GM13977 (cell line): ENCODE measurements at regions not wholly inside any gene's neighbourhood (a gene's known extent, or its start where the extent isn't known, plus 50 kb on each side); places are given as distances from the start of the nearest gene placed in this dataset.

ENCODE experiments used
- DNase-seq: peaks from one replicate; pipeline ENCODE4 v3.0.0; 2012; ENCODE audit warnings: low spot score
- in situ Hi-C: fragments of 300-500 bp; cut with MboI; formaldehyde crosslinking; loops from one replicate; pipeline ENCODE4 v1.12.0; 2022; ENCODE audit warnings: low sequenced_read_pairs, low pct_unique_long_range_greater_than_20kb, mixed read lengths, inconsistent platforms; ENCODE audit not compliant: unreplicated experiment
- TF ChIP-seq, protein P1 (sequence below): IDR thresholded peaks from 2 replicates; pipeline ENCODE4 v1.5.1; 2012; ENCODE audit warnings: mild to moderate bottlenecking, control low read depth; ENCODE audit not compliant: insufficient read depth; ENCODE audit errors: extremely low read depth, missing control alignments

DNA sequence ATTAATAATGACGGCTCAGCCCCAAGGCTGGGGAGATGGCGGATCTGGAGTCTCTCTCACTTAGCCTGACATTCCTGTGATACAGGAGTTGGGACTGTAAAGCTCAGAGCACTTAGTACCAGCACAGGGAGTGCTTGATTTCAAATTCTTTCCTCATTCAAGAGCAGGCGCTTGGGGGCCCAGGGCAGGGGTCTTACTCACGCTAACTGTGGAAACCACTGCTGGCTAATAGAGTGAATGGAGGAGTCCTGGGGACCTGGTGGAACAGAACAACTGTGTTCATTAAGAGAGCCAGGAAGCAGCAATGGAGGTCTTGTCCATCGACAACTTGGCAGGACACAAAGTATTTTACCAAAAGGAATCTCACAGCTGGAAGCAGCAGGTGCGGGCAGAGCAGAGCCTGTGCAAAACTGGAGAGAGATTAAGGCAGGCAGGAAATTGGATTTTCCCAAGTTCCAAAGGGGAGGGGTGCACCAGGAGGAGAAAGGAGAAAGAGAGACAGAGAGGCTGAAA lies 358.9 kb downstream of the TNS1 start:
- DNase-seq, result no peak
- in situ Hi-C loops, result no loop called here
- TF ChIP-seq, protein P1, sequence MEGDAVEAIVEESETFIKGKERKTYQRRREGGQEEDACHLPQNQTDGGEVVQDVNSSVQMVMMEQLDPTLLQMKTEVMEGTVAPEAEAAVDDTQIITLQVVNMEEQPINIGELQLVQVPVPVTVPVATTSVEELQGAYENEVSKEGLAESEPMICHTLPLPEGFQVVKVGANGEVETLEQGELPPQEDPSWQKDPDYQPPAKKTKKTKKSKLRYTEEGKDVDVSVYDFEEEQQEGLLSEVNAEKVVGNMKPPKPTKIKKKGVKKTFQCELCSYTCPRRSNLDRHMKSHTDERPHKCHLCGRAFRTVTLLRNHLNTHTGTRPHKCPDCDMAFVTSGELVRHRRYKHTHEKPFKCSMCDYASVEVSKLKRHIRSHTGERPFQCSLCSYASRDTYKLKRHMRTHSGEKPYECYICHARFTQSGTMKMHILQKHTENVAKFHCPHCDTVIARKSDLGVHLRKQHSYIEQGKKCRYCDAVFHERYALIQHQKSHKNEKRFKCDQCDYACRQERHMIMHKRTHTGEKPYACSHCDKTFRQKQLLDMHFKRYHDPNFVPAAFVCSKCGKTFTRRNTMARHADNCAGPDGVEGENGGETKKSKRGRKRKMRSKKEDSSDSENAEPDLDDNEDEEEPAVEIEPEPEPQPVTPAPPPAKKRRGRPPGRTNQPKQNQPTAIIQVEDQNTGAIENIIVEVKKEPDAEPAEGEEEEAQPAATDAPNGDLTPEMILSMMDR, result no peak

DNA sequence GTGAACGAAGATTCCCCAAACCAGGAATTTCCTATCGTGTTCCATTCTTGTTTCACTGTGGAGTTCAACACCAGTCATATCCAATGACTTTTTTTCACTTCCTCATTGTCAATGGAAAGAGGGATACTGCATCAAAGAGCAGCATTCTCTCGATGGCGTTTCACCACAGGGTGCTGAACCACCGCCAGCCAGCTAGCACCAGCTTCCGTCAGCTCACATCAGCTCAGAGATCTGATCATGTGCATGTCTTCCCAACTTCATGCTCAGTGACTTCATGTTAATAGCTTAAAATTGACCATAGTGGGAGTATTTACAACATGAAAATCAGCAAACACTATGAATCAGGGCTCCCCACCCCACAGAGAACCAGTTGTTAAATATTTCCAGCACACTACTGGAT lies 359.9 kb downstream of the TNS1 start:
- TF ChIP-seq, protein P1, result no peak

DNA sequence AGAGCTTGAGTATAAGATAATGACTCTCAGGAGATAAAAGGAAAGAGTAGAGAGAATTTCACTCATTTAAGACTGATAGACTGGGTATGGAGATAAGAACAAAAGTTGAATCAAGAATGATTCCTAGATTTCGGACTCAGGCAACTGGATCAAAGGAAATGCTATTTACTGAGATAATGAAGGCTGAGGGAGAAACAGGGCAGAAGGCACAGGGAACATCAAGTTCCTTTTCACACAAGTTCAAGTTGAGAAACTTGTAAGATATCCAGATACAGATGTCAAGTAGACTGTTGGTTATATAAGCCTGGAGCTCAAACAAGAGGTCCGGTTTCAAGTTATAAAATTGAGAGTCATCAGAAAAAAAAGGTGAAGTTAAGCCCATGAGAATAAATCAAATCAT lies 360.8 kb downstream of the TNS1 start:
- DNase-seq, result no peak
- in situ Hi-C loops, result no loop called here
- TF ChIP-seq, protein P1, result no peak

More for the DNA sequence above, 359.9 kb downstream of the TNS1 start:
- in situ Hi-C loops, result no loop called here
- DNase-seq, result no peak

DNA sequence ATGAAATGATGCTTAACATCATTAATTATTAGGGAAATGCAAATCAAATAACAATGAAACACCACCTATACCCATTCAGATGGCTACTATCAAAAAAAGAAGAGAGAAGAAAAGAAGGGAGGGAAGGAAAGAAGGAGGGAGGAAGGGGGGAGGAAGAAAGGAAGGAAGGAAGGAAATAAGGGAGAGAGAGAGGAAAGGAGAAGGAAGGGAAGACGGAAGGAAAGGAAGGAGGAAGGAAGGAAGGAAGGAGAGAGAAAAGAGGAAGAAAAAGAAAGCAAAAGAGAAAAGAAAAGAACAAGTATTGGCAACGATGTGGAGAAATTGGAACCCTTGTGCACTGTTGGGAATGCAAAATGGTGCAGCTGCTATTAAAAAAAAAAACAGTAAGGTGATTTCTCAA lies 363.3 kb downstream of the TNS1 start:
- TF ChIP-seq, protein P1, result no peak
- in situ Hi-C loops, result no loop called here
- DNase-seq, result no peak

DNA sequence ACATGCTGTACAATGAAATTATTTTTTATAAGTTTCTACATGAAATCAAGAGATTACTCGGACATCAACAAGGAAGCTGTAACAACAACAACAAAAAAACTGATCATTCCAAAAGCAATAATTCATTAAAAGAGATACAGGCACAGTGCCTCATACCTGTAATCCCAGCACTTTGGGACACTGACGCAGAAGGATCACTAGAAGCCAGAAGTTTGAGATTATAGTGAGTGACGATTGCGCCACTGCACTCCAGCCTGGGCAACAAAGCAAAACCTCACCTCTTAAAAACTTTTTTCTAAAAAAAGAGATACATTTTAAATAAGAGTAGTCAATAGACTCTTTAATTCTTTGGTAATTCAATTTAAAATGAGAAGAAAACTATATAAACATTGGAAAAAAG lies 364.3 kb downstream of the TNS1 start:
- in situ Hi-C loops, result no loop called here
- TF ChIP-seq, protein P1, result no peak
- DNase-seq, result no peak

DNA sequence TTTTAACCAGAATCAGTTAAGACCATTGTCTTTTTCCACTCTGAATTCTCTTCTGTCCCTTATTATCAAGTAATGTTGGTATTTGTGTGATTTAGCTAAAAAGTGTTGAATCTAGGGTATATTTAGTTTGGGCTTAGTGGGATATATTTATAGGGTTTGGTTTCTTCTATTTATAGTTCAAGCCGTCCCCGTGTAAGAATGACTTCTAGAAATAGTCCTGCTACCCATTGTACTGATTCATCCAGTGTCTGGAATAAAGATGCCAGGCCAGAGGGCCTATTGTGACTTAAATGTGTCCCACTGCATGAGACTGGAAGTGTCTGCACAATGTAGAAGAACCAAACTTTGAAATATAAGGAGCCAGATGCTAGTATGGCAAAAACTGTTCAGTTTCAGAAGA lies 364.8 kb downstream of the TNS1 start:
- no peak for DNase-seq
- in situ Hi-C loops, result no loop called here
- TF ChIP-seq, protein P1, result no peak
